Left lung (tissue), 4 donors: ENCODE measurements at regions not wholly inside any gene's neighbourhood (a gene's known extent, or its start where the extent isn't known, plus 50 kb on each side); places are given as distances from the start of the nearest gene placed in this dataset.

ENCODE experiments used
- ATAC-seq: fragments of 200-7000 bp; cut with Tn5 transposase; one replicate; pipeline ENCODE4 v1.9.1; 2020; ENCODE audit warnings: moderate library complexity
- DNase-seq, 4 donors: peaks; one replicate each; pipeline ENCODE4 v3.0.0-alpha.2; 2013 to 2020
- H3K27ac ChIP-seq, 2 donors: fragments of 200-600 bp; sonication (generic) in 1 of 2; one replicate each; pipeline versions ENCODE4 v1.5.0 to v1.8.0; 2020 to 2021
- H3K27me3 ChIP-seq, 2 donors: fragments of 200-600 bp; sonication (generic) in 1 of 2; one replicate each; pipeline versions ENCODE4 v1.5.0 to v1.8.0; 2020 to 2021
- H3K36me3 ChIP-seq, 2 donors: fragments of 200-600 bp; sonication (generic) in 1 of 2; one replicate each; pipeline versions ENCODE4 v1.5.0 to v1.8.0; 2020 to 2021
- H3K4me1 ChIP-seq, 2 donors: fragments of 200-600 bp; one replicate each; pipeline ENCODE4 v1.8.0; 2021
- H3K4me3 ChIP-seq, 2 donors: fragments of 200-600 bp; sonication (generic) in 1 of 2; one replicate each; pipeline versions ENCODE4 v1.5.0 to v1.8.0; 2020 to 2021; ENCODE audit warnings: mild to moderate bottlenecking in 1 of 2
- H3K9me3 ChIP-seq, 2 donors: fragments of 200-600 bp; sonication (generic) in 1 of 2; one replicate each; pipeline versions ENCODE4 v1.5.0 to v1.8.0; 2020 to 2021
- CTCF ChIP-seq, 2 donors: fragments of 200-600 bp; sonication (generic) in 1 of 2; IDR thresholded peaks; one replicate each; pipeline versions ENCODE4 v1.5.0 to v1.8.0; 2021; ENCODE audit warnings: antibody characterized with exemption in 2 of 2
- intact Hi-C, 2 donors: fragments of 100-400 bp; cut with DNase I; formaldehyde crosslinking; loops; one replicate each; pipeline versions ENCODE4 v1.11.2 to v1.14.2; 2022
- donor health status: DM: no; HTN: yes; CAD: no.
- donor health status: DM: no; HTN: no; CAD: no.

DNA sequence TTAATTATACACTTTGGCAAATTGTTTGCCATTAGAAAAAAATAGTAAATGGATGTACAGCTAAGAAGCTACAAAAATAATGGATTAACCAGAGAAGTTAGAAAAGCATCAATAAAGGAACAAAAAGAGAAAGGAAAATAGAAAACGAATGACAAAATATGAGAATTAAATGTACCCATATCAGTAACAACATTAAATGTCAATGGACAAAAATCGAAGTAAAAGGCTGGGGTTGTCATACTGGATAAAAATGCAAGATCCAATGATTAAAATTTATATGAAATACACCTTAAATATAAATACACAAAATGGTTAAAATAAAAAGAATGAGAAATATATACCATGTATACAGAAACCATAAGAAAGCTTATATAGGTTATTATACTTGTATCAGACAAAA is 470.6 kb downstream of the OCA2 start:
- H3K9me3 ChIP-seq, result peaks cover 0 to 34% of the 10 kb centered on the region in 2 donors
- no peak for ATAC-seq
- DNase-seq, result no peak
- no peak overlapping the region for H3K4me3 ChIP-seq
- no peaks in the 10 kb centered on the region for H3K27me3 ChIP-seq
- no peak for TF ChIP-seq CTCF (IDR thresholded peaks at IDR 0.05)
- H3K4me1 ChIP-seq, result no peaks in the 10 kb centered on the region
- no peak overlapping the region for H3K27ac ChIP-seq
- no peaks in the 10 kb centered on the region for H3K36me3 ChIP-seq
- intact Hi-C loops, result no loop called here

DNA sequence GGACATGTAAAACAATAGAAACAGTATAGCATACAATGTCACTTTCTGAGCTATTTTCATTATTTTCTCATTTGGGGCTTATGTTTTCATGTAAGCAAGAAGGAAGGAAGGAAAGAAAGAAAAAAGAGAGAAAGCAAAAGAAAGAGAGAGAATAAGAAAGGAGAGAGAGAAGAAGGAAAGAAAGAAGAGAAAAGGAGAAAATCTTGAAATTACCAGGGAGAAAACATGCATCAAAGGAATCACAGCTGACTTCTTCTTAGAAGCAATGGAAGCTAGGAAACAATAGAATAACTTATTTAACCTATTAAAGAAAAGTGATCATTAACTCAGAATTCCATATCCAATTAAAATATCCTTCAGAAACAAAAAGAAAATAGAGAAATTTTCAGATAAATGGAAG is 471.5 kb downstream of the OCA2 start:
- no peak overlapping the region for H3K4me3 ChIP-seq

DNA sequence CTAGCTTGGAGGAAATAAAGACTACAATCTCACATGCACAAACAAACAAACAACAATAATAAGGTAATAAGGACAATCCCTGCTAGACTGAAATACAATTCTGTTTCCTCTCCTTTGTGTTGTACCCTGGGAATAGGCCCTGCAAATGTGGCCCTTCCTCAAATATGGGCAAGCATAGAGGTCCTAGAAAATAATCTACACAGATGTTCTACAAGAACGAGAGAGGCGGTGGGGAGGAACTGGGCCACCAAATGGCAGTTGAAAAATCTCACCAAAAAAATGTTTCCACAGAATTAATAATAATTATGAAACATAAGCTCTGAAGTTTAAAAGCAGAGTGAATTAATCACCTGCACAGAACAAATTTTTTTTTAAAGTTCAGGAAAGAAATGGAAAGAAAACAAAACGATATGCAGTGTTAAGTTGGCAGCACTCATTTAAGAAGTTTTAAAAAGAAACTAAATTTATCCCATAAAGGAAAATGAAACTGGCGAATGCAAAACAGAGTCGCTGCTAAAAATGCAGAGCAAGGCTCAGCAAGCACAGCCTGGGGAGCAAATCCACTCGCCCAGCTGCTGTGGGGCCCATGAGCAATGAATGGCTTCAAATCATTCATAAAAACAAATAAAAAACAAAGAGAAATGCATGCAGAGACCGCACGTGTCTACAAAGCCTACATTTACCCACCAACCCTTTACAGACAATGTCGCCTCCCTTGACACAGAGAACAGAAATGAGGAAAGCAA is 475.4 kb downstream of the OCA2 start:
- intact Hi-C loops, result no loop called here
- peaks cover 0 to 24% of the 10 kb centered on the region in 2 donors for H3K9me3 ChIP-seq

More for the DNA sequence above, 471.5 kb downstream of the OCA2 start:
- Histone ChIP-seq H3K27me3 (no peaks in the 10 kb centered on the region), H3K27ac (no peak overlapping the region), H3K4me1 (no peaks in the 10 kb centered on the region), H3K36me3 (no peaks in the 10 kb centered on the region), H3K9me3 (peaks cover 0 to 34% of the 10 kb centered on the region in 2 donors)
- no peak for TF ChIP-seq CTCF (IDR thresholded peaks at IDR 0.05)
- DNase-seq (no peak), ATAC-seq (no peak)
- intact Hi-C loops, result no loop called here

DNA sequence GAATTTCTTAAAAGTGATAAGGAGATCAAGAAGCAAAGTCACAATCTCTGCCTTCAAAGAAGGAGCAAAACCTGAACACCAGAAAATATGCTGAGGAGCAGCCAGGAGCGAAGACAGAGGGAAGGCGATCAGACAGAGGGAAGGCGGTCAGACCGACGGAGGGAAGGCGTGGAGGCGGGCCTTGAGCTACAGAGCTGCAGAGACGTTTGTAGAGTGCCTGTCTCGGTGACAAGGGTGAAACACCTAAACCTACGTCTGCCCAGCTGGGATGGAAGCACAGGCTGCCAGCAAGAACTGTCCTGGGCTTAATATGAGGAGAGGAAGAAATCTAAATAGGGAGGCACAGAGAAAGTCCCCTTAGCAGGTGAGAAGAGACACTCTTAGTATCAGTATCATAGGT is 476.0 kb downstream of the OCA2 start:
- ATAC-seq, result no peak
- H3K4me1 ChIP-seq, result no peaks in the 10 kb centered on the region
- H3K27me3 ChIP-seq, result no peaks in the 10 kb centered on the region
- TF ChIP-seq CTCF (IDR thresholded peaks at IDR 0.05), result no peak
- intact Hi-C loops, result no loop called here
- no peaks in the 10 kb centered on the region for H3K36me3 ChIP-seq
- H3K27ac ChIP-seq, result no peak overlapping the region
- H3K4me3 ChIP-seq, result no peak overlapping the region
- peaks cover 0 to 18% of the 10 kb centered on the region in 2 donors for H3K9me3 ChIP-seq
- DNase-seq, result no peak

More for the DNA sequence above, 475.4 kb downstream of the OCA2 start:
- no peak for ATAC-seq
- TF ChIP-seq CTCF (IDR thresholded peaks at IDR 0.05), result no peak
- Histone ChIP-seq H3K27ac (no peak overlapping the region), H3K27me3 (no peaks in the 10 kb centered on the region), H3K4me3 (no peak overlapping the region), H3K4me1 (no peaks in the 10 kb centered on the region), H3K36me3 (no peaks in the 10 kb centered on the region)
- DNase-seq, result no peak

GRCh38 chr15:27622371-27622770 is 476.7 kb downstream of the OCA2 start:
- no peak for TF ChIP-seq CTCF (IDR thresholded peaks at IDR 0.05)
- Histone ChIP-seq H3K36me3 (no peaks in the 10 kb centered on the region), H3K27me3 (no peaks in the 10 kb centered on the region), H3K27ac (no peak overlapping the region), H3K9me3 (peaks cover 0 to 12% of the 10 kb centered on the region in 2 donors), H3K4me1 (no peaks in the 10 kb centered on the region), H3K4me3 (no peak overlapping the region)
- ATAC-seq (no peak), DNase-seq (no peak)
- intact Hi-C loops, result no loop called here
